Testis (tissue), 2 donors: ENCODE measurements at regions not wholly inside any gene's neighbourhood (a gene's known extent, or its start where the extent isn't known, plus 50 kb on each side); places are given as distances from the start of the nearest gene placed in this dataset.

Source experiments
- CTCF ChIP-seq, 3 experiments: fragments of 450-650 bp in 2 of 3; fragments of 200-600 bp in 1 of 3; sonication (generic) in 1 of 3; IDR thresholded peaks; one replicate each; pipeline ENCODE4 v1.5.1; 2016 to 2019; ENCODE audit warnings: antibody characterized with exemption in 3 of 3, mild to moderate bottlenecking in 2 of 3, moderate library complexity in 1 of 3
- POLR2A ChIP-seq: fragments of 450-650 bp; IDR thresholded peaks from one replicate; pipeline ENCODE4 v1.6.1; 2017; ENCODE audit warnings: antibody characterized with exemption, mild to moderate bottlenecking, moderate library complexity

- TF ChIP-seq CTCF (IDR thresholded peaks at IDR 0.05) (no peak), POLR2A (no peak)
Observed at GRCh38 chr13:48879854-48880253, 95.9 kb upstream of the FNDC3A start.
